Common myeloid progenitor, CD34-positive (primary cell): ENCODE measurements at regions not wholly inside any gene's neighbourhood (a gene's known extent, or its start where the extent isn't known, plus 50 kb on each side); places are given as distances from the start of the nearest gene placed in this dataset.
A peak's percentile ranks its signal among the peaks of the same experiment; 100 is the strongest.

Experiments
- CTCF ChIA-PET: fragments of 350-600 bp; sonication (Branson Sonifier 250); formaldehyde crosslinking; loops from one replicate; lab custom pipeline; 2021; ENCODE audit warnings: antibody characterized with exemption; lab: Charles Lee
- POLR2A ChIA-PET: fragments of 350-600 bp; sonication (Branson Sonifier 250); formaldehyde crosslinking; loops from one replicate; lab custom pipeline; 2021; ENCODE audit warnings: antibody characterized with exemption; lab: Charles Lee
- DNase-seq, 3 donors: peaks; one replicate each; pipeline versions ENCODE4 v3.0.0 to v3.0.0-alpha.2; 2013
- H3K27ac ChIP-seq, 2 experiments: 1 replicate in 1 of 2; 2 replicates in 1 of 2; pipeline ENCODE4 v1.7.0; 2013; ENCODE audit warnings: inconsistent platforms in 2 of 2, low read length in 2 of 2, mild to moderate bottlenecking in 2 of 2, low read depth in 1 of 2, moderate library complexity in 1 of 2; ENCODE audit not compliant: severe bottlenecking in 2 of 2, insufficient read depth in 1 of 2, poor library complexity in 1 of 2
- H3K27me3 ChIP-seq, 5 experiments: replicated peaks in 2 of 5; 1 replicate in 3 of 5; 2 replicates in 2 of 5; pipeline versions ENCODE4 v1.6.1 to v1.7.0; 2013; ENCODE audit warnings: low read length in 4 of 5, mild to moderate bottlenecking in 2 of 5, moderate library complexity in 2 of 5, inconsistent platforms in 1 of 5; ENCODE audit not compliant: insufficient read depth in 5 of 5, control insufficient read depth in 4 of 5
- H3K36me3 ChIP-seq, 4 experiments: 1 replicate in 2 of 4; 2 replicates in 2 of 4; pipeline versions ENCODE4 v1.6.1 to v1.7.0; 2013; ENCODE audit warnings: low read length in 3 of 4, control low read depth in 1 of 4, mild to moderate bottlenecking in 1 of 4; ENCODE audit not compliant: control insufficient read depth in 4 of 4, insufficient read depth in 4 of 4
- H3K4me1 ChIP-seq, 4 experiments: 1 replicate in 3 of 4; 2 replicates in 1 of 4; pipeline versions ENCODE4 v1.6.1 to v1.7.1; 2013; ENCODE audit warnings: low read length in 3 of 4, mild to moderate bottlenecking in 3 of 4, control low read depth in 1 of 4, inconsistent platforms in 1 of 4, moderate library complexity in 1 of 4; ENCODE audit not compliant: control insufficient read depth in 4 of 4, insufficient read depth in 4 of 4; ENCODE audit errors: control extremely low read depth in 1 of 4
- H3K4me3 ChIP-seq, 7 experiments: 1 replicate in 4 of 7; 2 replicates in 3 of 7; pipeline versions ENCODE4 v1.5.1 to v1.7.0; 2013; ENCODE audit warnings: mild to moderate bottlenecking in 7 of 7, low read length in 6 of 7, moderate library complexity in 6 of 7, inconsistent platforms in 2 of 7, low read depth in 2 of 7, control low read depth in 1 of 7; ENCODE audit not compliant: insufficient read depth in 4 of 7, control insufficient read depth in 1 of 7; ENCODE audit errors: extremely low read depth in 1 of 7
- H3K9me3 ChIP-seq, 5 experiments: 1 replicate in 4 of 5; 2 replicates in 1 of 5; pipeline versions ENCODE4 v1.6.1 to v1.7.1; 2013; ENCODE audit warnings: low read length in 4 of 5, mild to moderate bottlenecking in 2 of 5, inconsistent platforms in 1 of 5, low read depth in 1 of 5, moderate library complexity in 1 of 5; ENCODE audit not compliant: control insufficient read depth in 4 of 5, insufficient read depth in 2 of 5; ENCODE audit errors: control extremely low read depth in 1 of 5
- WGBS: methylation state at CpG from one replicate; pipeline ENCODE4 v1.1.5; 2013; ENCODE audit not compliant: insufficient coverage; 5-methylcytosine and 5-hydroxymethylcytosine counted together

- Histone ChIP-seq H3K4me3 (no peak overlapping the region), H3K27me3 (peaks cover 0 to 1% (median 0%) of the 10 kb centered on the region in 5 experiments), H3K36me3 (no peaks in the 10 kb centered on the region), H3K27ac (no peak overlapping the region), H3K4me1 (no peaks in the 10 kb centered on the region), H3K9me3 (no peaks in the 10 kb centered on the region)
- WGBS: 95% methylated on average over 3 of the region's 3 CpGs
- POLR2A ChIA-PET: no interaction called here
- CTCF ChIA-PET: interaction anchor here (0.6 to 1.1 kb wide), 3 partner anchors 14 to 20 kb away, joined by 3 read pairs; no protein-coding TSS in a partner anchor
- peak in 1 of 3 donors; percentile 4 for DNase-seq
Measured at GRCh38 chr22:26828311-26828710, 170.9 kb downstream of the MIAT start.

GRCh38 chr22:26830837-26831236 lies 173.4 kb downstream of the MIAT start:
- H3K27ac ChIP-seq: no peak overlapping the region
- H3K9me3 ChIP-seq: no peaks in the 10 kb centered on the region
- ChIA-PET CTCF (no interaction called here), POLR2A (no interaction called here)
- H3K36me3 ChIP-seq: no peaks in the 10 kb centered on the region
- H3K4me3 ChIP-seq: no peak overlapping the region
- WGBS: 96% methylated on average over 4 of the region's 4 CpGs
- peaks cover 0 to 1% (median 0%) of the 10 kb centered on the region in 5 experiments for H3K27me3 ChIP-seq
- DNase-seq: no peak
- H3K4me1 ChIP-seq: no peaks in the 10 kb centered on the region

GRCh38 chr22:26835023-26835422 lies 177.6 kb downstream of the MIAT start:
- Histone ChIP-seq H3K27me3 (peaks cover 0 to 6% (median 0%) of the 10 kb centered on the region in 5 experiments), H3K9me3 (no peaks in the 10 kb centered on the region), H3K36me3 (no peaks in the 10 kb centered on the region), H3K4me1 (no peaks in the 10 kb centered on the region), H3K4me3 (no peak overlapping the region), H3K27ac (no peak overlapping the region)
- DNase-seq: no peak
- ChIA-PET CTCF (interaction anchor here (0.7 to 1.6 kb wide), 2 partner anchors 14 to 19 kb away, joined by 3 to 4 read pairs; no protein-coding TSS in a partner anchor), POLR2A (no interaction called here)
- WGBS: 92% methylated on average over 6 of the region's 6 CpGs

- POLR2A ChIA-PET: no interaction called here
- peaks cover 0 to 6% (median 0%) of the 10 kb centered on the region in 5 experiments for H3K27me3 ChIP-seq
Measured at GRCh38 chr22:26835929-26836528, 178.6 kb downstream of the MIAT start.

GRCh38 chr22:26837784-26838470 lies 180.5 kb downstream of the MIAT start:
- POLR2A ChIA-PET: no interaction called here

More at GRCh38 chr22:26835929-26836528, 178.6 kb downstream of the MIAT start:
- WGBS: 33% methylated on average over 3 of the region's 3 CpGs
- peak; percentile 26 to 43 (median 31) for DNase-seq
- Histone ChIP-seq H3K9me3 (no peaks in the 10 kb centered on the region), H3K4me3 (no peak overlapping the region), H3K4me1 (no peaks in the 10 kb centered on the region), H3K36me3 (no peaks in the 10 kb centered on the region), H3K27ac (no peak overlapping the region)
- CTCF ChIA-PET: interaction anchor here (1.0 kb wide), 1 partner anchor 10 kb away, joined by 3 read pairs; no protein-coding TSS in a partner anchor

GRCh38 chr22:26838471-26838825 lies 181.1 kb downstream of the MIAT start:
- Histone ChIP-seq H3K27me3 (peaks cover 0 to 8% (median 0%) of the 10 kb centered on the region in 5 experiments), H3K36me3 (no peaks in the 10 kb centered on the region), H3K4me3 (no peak overlapping the region), H3K9me3 (no peaks in the 10 kb centered on the region), H3K4me1 (no peaks in the 10 kb centered on the region), H3K27ac (no peak overlapping the region)
- 20% methylated on average over 1 of the region's 5 CpGs for WGBS
- CTCF ChIA-PET: no interaction called here
- POLR2A ChIA-PET: no interaction called here
- DNase-seq: peak in 1 of 3 donors; percentile 8

More at GRCh38 chr22:26837784-26838470, 180.5 kb downstream of the MIAT start:
- H3K27ac ChIP-seq: no peak overlapping the region
- no peak for DNase-seq
- H3K36me3 ChIP-seq: no peaks in the 10 kb centered on the region
- H3K27me3 ChIP-seq: peaks cover 0 to 6% (median 0%) of the 10 kb centered on the region in 5 experiments
- H3K9me3 ChIP-seq: no peaks in the 10 kb centered on the region
- no peak overlapping the region for H3K4me3 ChIP-seq
- no peaks in the 10 kb centered on the region for H3K4me1 ChIP-seq
- 50% methylated on average over 3 of the region's 5 CpGs for WGBS
- CTCF ChIA-PET: no interaction called here

- Histone ChIP-seq H3K27me3 (peaks cover 0 to 8% (median 0%) of the 10 kb centered on the region in 5 experiments), H3K4me3 (no peak overlapping the region), H3K4me1 (no peaks in the 10 kb centered on the region), H3K27ac (no peak overlapping the region), H3K36me3 (no peaks in the 10 kb centered on the region), H3K9me3 (no peaks in the 10 kb centered on the region)
- DNase-seq: no peak
- ChIA-PET POLR2A (no interaction called here), CTCF (no interaction called here)
- 94% methylated on average over 5 of the region's 5 CpGs for WGBS
Measured at GRCh38 chr22:26839216-26839615, 181.8 kb downstream of the MIAT start.
